SK-N-SH treated with all-trans-retinoic acid at 6 μM for 48 hours (cell line): ENCODE measurements at regions not wholly inside any gene's neighbourhood (a gene's known extent, or its start where the extent isn't known, plus 50 kb on each side); places are given as distances from the start of the nearest gene placed in this dataset.

Experiments used
- ATAC-seq: fragments of 200-7000 bp; cut with Tn5 transposase; 3 replicates; pipeline ENCODE4 v1.9.1; 2020; ENCODE audit warnings: mild to moderate bottlenecking, moderate library complexity
- ARNTL ChIP-seq: fragments of 450-650 bp; formaldehyde crosslinking; IDR thresholded peaks from 2 replicates; pipeline ENCODE4 v1.5.0; 2020; ENCODE audit warnings: low read depth, mild to moderate bottlenecking, moderate library complexity, borderline replicate concordance
- BACH2 ChIP-seq: fragments of 250-450 bp; sonication (Bioruptor Pico); IDR thresholded peaks from 2 replicates; pipeline ENCODE4 v1.9.0; 2021; ENCODE audit warnings: mild to moderate bottlenecking, borderline replicate concordance
- CREB5 ChIP-seq: fragments of 250-450 bp; sonication (Bioruptor Pico); IDR thresholded peaks from 2 replicates; pipeline ENCODE4 v1.5.1; 2020; ENCODE audit warnings: low read depth, mild to moderate bottlenecking, moderate library complexity
- CSDC2 ChIP-seq: fragments of 250-450 bp; sonication (Bioruptor Pico); IDR thresholded peaks from 2 replicates; pipeline ENCODE4 v1.5.0; 2020; ENCODE audit warnings: mild to moderate bottlenecking, moderate library complexity
- ESRRG ChIP-seq: fragments of 250-450 bp; sonication (Bioruptor Pico); IDR thresholded peaks from 2 replicates; pipeline ENCODE4 v1.6.1; 2021; ENCODE audit warnings: mild to moderate bottlenecking
- GLIS3 ChIP-seq: fragments of 250-450 bp; sonication (Bioruptor Pico); IDR thresholded peaks from 2 replicates; pipeline ENCODE4 v1.5.0; 2020; ENCODE audit warnings: mild to moderate bottlenecking, moderate library complexity
- POU6F1 ChIP-seq: fragments of 250-450 bp; sonication (Bioruptor Pico); IDR thresholded peaks from 2 replicates; pipeline ENCODE4 v1.8.0; 2021; ENCODE audit warnings: low read depth, mild to moderate bottlenecking, moderate library complexity, borderline replicate concordance
- PPARA ChIP-seq: fragments of 250-450 bp; sonication (Bioruptor Pico); IDR thresholded peaks from 2 replicates; pipeline ENCODE4 v1.5.0; 2020; ENCODE audit warnings: mild to moderate bottlenecking, borderline replicate concordance
- RARB ChIP-seq: fragments of 250-450 bp; sonication (Bioruptor Pico); IDR thresholded peaks from 2 replicates; pipeline ENCODE4 v1.8.0; 2021; ENCODE audit warnings: mild to moderate bottlenecking, moderate library complexity
- TOX ChIP-seq: fragments of 250-450 bp; sonication (Bioruptor Pico); IDR thresholded peaks from 2 replicates; pipeline ENCODE4 v1.8.0; 2021; ENCODE audit warnings: mild to moderate bottlenecking, moderate library complexity, borderline replicate concordance
- TSHZ2 ChIP-seq: fragments of 250-450 bp; sonication (Bioruptor Pico); IDR thresholded peaks from 2 replicates; pipeline ENCODE4 v1.5.0; 2020; ENCODE audit warnings: mild to moderate bottlenecking, moderate library complexity
- ZNF565 ChIP-seq: fragments of 450-650 bp; formaldehyde crosslinking; conservative IDR thresholded peaks from 2 replicates; pipeline ENCODE4 v1.5.0; 2020; ENCODE audit warnings: low read depth, mild to moderate bottlenecking, moderate library complexity
- ZNF70 ChIP-seq: fragments of 450-650 bp; formaldehyde crosslinking; IDR thresholded peaks from 2 replicates; pipeline ENCODE4 v1.5.0; 2020; ENCODE audit warnings: mild to moderate bottlenecking, moderate library complexity
- ZNF8 ChIP-seq: fragments of 450-650 bp; formaldehyde crosslinking; IDR thresholded peaks from 2 replicates; pipeline ENCODE4 v1.5.0; 2020; ENCODE audit warnings: mild to moderate bottlenecking, moderate library complexity
- TF ChIP-seq, protein P1 (sequence below): fragments of 250-450 bp; sonication (Bioruptor Pico); IDR thresholded peaks from 2 replicates; pipeline ENCODE4 v1.5.1; 2021; ENCODE audit warnings: mild to moderate bottlenecking, moderate library complexity
- TF ChIP-seq, protein P2 (sequence below): fragments of 250-450 bp; sonication (Bioruptor Pico); IDR thresholded peaks from 2 replicates; pipeline ENCODE4 v1.8.0; 2020; ENCODE audit warnings: mild to moderate bottlenecking, moderate library complexity, borderline replicate concordance

- peak; percentile 86 for ATAC-seq
- TF ChIP-seq, protein P1, sequence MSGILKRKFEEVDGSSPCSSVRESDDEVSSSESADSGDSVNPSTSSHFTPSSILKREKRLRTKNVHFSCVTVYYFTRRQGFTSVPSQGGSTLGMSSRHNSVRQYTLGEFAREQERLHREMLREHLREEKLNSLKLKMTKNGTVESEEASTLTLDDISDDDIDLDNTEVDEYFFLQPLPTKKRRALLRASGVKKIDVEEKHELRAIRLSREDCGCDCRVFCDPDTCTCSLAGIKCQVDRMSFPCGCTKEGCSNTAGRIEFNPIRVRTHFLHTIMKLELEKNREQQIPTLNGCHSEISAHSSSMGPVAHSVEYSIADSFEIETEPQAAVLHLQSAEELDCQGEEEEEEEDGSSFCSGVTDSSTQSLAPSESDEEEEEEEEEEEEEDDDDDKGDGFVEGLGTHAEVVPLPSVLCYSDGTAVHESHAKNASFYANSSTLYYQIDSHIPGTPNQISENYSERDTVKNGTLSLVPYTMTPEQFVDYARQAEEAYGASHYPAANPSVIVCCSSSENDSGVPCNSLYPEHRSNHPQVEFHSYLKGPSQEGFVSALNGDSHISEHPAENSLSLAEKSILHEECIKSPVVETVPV (CRISPR knock-in tag) = no peak
- TF ChIP-seq GLIS3 (CRISPR knock-in tag) (no peak), POU6F1 (CRISPR knock-in tag) (no peak), BACH2 (CRISPR knock-in tag) (no peak), ZNF8 (no peak), TSHZ2 (no peak)
- TF ChIP-seq, all 23 proteins: peak for 0
Measured at GRCh38 chr2:120539937-120540718, 194.2 kb downstream of the INHBB start.

DNA sequence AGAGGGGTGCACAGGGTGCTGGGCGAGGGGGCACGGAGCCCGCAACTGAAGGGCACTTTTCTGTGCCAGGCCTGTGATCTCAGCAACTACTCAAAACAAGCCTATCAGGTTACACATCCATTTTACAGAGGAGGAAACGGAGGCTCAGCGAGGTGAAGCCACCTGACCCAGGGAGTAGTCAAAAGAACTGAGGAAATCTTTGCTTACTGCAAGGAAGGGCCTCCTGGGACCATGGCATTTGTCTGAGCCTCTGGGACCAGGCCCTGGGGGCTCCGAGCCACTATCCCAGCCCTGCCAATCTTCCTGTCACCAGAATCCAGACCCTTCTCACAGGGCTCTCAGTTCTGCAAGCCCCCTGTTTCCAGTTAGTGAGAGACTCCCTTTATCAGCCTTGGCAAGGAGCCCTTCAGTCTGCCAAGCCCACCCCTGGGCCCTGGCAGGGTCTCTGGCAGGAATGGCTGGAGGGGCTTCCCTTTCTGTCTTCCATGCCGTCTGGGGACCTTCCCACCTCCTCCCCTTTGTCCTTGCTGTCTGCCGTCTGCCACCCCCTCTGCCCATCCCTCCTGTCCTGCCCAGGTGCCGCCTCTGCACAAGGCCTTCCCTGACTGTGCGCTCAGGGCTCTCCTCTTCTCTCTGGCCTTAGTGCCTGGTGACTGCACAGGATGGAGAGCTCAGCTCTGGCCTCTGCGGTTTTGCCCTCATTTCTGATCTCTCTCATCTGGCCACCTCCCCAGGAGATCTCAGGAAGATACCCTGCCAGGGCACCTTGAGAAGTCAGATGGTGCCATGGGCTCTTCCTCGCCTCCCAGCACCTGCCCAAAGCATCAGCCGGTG, 194.7 kb upstream of the GLI2 start:
- no peak for ATAC-seq
- TF ChIP-seq ARNTL (CRISPR knock-in tag) (no peak), CREB5 (CRISPR knock-in tag) (no peak), RARB (no peak), CSDC2 (CRISPR knock-in tag) (no peak), TOX (CRISPR knock-in tag) (no peak), ESRRG (CRISPR knock-in tag) (no peak), ZNF565 (CRISPR knock-in tag) (no peak), GLIS3 (CRISPR knock-in tag) (no peak), PPARA (CRISPR knock-in tag) (no peak), ZNF8 (no peak), ZNF70 (CRISPR knock-in tag) (no peak), POU6F1 (CRISPR knock-in tag) (no peak), TSHZ2 (no peak), BACH2 (CRISPR knock-in tag) (no peak)
- TF ChIP-seq, protein P1 (CRISPR knock-in tag) = no peak
- TF ChIP-seq, protein P2, sequence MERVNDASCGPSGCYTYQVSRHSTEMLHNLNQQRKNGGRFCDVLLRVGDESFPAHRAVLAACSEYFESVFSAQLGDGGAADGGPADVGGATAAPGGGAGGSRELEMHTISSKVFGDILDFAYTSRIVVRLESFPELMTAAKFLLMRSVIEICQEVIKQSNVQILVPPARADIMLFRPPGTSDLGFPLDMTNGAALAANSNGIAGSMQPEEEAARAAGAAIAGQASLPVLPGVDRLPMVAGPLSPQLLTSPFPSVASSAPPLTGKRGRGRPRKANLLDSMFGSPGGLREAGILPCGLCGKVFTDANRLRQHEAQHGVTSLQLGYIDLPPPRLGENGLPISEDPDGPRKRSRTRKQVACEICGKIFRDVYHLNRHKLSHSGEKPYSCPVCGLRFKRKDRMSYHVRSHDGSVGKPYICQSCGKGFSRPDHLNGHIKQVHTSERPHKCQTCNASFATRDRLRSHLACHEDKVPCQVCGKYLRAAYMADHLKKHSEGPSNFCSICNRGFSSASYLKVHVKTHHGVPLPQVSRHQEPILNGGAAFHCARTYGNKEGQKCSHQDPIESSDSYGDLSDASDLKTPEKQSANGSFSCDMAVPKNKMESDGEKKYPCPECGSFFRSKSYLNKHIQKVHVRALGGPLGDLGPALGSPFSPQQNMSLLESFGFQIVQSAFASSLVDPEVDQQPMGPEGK = no peak
- TF ChIP-seq, all 23 proteins: peak for 0
